ENCODE measurements at regions not wholly inside any gene's neighbourhood (a gene's known extent, or its start where the extent isn't known, plus 50 kb on each side); places are given as distances from the start of the nearest gene placed in this dataset.

DNA sequence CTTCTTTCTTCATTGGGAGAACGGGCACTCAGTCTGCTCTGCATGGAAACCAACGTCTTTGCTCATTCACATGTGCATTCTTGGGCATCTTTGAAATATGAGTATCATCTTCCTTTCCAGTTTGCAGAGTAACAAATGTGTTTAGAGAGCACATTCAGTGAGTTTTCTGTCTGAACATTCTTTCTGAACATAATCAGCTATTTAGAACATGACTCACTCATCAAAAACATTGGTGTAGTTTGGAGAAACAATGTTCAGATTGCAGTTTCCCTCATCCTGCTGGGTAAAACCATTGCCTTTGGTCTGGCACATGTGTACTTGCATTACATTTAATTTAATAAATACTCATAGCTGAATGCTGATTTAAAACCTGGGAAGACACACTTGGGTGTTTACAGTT is 81.5 kb upstream of the F9 start:
- TF ChIP-seq CTCF (IDR thresholded peaks at IDR 0.05) (no peak), POLR2A (IDR thresholded peaks at IDR 0.05) (no peak)

All from esophagus squamous epithelium (tissue), 4 donors.